ENCODE measurements at regions not wholly inside any gene's neighbourhood (a gene's known extent, or its start where the extent isn't known, plus 50 kb on each side); places are given as distances from the start of the nearest gene placed in this dataset.
"Not testable (repeated sequence)": the region's sequence is repeated elsewhere in the genome, so short reads cannot be mapped to it uniquely, and the experiment has no call there.

DNA sequence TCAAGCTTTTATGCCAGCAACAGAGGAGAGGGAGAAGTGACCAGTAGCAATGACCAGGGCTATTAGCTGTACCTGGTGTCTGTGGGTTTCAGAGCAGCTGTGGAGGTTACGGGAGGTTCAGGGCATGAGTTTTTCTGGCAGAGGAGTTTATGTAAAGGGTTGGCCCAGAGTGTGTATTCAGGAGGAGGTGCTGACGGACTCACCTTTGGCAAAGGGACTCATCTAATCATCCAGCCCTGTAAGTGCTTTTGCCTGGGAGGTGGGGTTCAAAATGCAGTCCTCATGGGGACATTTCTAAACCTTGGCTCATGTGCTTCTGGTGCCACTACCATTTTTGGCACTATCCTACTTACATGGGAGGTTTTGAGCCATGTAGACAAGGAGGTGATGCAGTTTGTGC, 95.3 kb downstream of the DAD1 start:
- Histone ChIP-seq H3K9me3 (ENCODE audit: insufficient read depth, low read depth) (no peaks in the 10 kb centered on the region), H3K27me3 (ENCODE audit: insufficient read depth, low read depth) (no peaks in the 10 kb centered on the region), H4K20me1 (ENCODE audit: insufficient read depth) (no peaks in the 10 kb centered on the region), H3K4me2 (no peak overlapping the region), H3K27ac (no peak overlapping the region), H3K9me2 (ENCODE audit: insufficient read depth) (no peaks in the 10 kb centered on the region), H3K4me3 (no peak overlapping the region), H3K79me2 (ENCODE audit: low read depth) (no peaks in the 10 kb centered on the region), H2AFZ (no peak overlapping the region), H3K36me3 (ENCODE audit: low read depth) (no peaks in the 10 kb centered on the region), H3F3A (ENCODE audit: insufficient read depth, low read depth) (no peaks in the 10 kb centered on the region), H3K4me1 (replicated peaks; ENCODE audit: insufficient read depth) (no peaks in the 10 kb centered on the region)
- ChIA-PET CTCF (no interaction called here), POLR2A (ENCODE audit: unreplicated experiment) (no interaction called here)
- TF ChIP-seq EZH2 (IDR thresholded peaks at IDR 0.05; ENCODE audit: low read depth) = no peak
- TF ChIP-seq, protein P1, sequence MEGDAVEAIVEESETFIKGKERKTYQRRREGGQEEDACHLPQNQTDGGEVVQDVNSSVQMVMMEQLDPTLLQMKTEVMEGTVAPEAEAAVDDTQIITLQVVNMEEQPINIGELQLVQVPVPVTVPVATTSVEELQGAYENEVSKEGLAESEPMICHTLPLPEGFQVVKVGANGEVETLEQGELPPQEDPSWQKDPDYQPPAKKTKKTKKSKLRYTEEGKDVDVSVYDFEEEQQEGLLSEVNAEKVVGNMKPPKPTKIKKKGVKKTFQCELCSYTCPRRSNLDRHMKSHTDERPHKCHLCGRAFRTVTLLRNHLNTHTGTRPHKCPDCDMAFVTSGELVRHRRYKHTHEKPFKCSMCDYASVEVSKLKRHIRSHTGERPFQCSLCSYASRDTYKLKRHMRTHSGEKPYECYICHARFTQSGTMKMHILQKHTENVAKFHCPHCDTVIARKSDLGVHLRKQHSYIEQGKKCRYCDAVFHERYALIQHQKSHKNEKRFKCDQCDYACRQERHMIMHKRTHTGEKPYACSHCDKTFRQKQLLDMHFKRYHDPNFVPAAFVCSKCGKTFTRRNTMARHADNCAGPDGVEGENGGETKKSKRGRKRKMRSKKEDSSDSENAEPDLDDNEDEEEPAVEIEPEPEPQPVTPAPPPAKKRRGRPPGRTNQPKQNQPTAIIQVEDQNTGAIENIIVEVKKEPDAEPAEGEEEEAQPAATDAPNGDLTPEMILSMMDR (conservative IDR thresholded peaks at IDR 0.05) = no peak
- no TSS peak for BruUV-seq (replicated peaks)
- no peak for DNase-seq
- intact Hi-C loops (cut with micrococcal nuclease; ENCODE audit: unreplicated experiment) = no loop called here

DNA sequence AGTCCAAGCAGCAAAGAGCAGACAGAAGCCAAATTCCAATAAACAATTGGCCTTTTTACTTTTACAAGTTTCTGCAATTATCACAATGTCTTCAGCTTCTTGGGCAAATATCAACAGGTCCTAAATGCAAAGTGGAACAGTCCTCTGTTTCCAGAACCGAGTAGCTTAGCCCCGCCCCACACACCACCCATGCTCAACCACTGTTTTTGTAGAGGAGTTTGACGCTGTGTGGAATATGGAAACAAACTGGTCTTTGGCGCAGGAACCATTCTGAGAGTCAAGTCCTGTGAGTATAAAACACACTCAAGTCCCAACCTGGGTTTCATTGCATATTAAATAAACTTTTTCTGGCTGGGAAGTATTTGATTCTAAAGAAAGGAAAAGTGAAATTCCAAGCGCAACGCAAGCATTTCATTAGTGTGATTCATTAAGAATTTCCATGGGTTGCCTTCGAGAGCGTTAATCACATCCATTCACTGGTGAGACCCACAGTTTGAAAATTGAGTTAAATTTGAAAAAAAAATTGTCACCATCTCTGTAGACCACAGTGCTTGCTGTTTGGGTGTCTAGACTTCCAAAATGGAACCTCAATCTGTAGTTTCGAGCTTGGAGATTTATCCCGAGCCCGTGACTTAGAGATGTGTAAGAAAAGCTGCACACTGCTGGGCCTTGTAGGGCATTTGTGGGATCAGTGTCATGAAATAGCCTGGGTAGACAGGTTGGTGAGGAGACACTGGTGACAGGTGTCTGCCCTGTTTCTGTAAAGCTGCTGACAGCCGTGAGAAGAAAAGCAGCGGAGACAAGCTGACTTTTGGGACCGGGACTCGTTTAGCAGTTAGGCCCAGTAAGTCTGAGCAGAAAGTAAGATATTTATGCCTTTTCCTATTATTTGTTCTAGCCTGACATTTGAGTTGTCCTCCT, 96.1 kb downstream of the DAD1 start:
- Histone ChIP-seq H3K36me3 (ENCODE audit: low read depth) (no peaks in the 10 kb centered on the region), H3K4me2 (no peak overlapping the region)
- CTCF ChIA-PET = no interaction called here

DNA sequence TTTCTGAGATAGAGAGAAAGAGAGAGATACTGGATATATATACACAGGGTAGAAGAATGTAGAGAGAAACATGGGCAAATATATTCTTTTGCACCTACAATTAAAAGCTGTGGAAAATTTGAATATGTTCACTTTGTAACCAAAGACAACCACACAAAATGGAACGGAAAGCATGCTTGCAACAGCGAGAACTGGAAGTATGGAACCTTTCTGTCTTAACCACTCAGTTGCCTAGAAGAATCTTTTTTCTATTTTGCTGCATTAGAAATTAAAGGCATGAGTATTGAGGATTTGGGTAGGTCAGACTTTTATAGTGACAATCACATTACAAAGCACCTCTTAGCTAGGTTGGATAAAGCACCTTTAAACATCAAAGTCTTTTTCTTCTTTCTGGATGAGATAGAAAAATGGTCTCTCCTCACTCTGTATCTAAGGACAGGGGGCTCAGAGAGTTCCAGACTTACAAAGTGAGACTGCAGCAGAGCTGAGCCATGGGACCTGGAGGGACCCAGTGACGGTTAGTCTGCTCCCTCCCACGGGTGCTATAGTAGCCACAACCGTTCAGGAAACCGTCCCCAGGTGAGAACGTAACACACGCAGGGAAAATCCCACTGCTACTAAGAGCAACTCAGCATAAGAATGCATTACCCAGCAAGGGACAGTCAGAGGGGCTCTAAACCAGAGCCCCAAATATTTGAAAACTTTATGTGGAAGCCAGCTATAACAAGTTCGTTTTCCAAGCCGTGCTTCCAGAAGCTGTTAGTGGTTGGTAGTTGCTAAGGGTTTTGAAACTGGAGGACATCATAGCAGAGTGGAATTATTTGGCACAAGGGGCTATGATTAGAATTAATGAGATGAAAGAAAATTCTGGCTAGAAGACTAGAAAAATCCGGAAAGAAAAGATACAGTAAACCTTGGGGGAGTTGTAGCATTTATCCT, 97.1 kb downstream of the DAD1 start:
- TF ChIP-seq, protein P1 (conservative IDR thresholded peaks at IDR 0.05) = no peak
- TF ChIP-seq EZH2 (IDR thresholded peaks at IDR 0.05; ENCODE audit: low read depth) = no peak
- H3K4me2 ChIP-seq = no peak overlapping the region
- no peak for DNase-seq
- no peak overlapping the region for H3K4me3 ChIP-seq
- H3K27ac ChIP-seq = no peak overlapping the region
- no peaks in the 10 kb centered on the region for H3K4me1 ChIP-seq (replicated peaks; ENCODE audit: insufficient read depth)
- H3K9me3 ChIP-seq (ENCODE audit: insufficient read depth, low read depth) = no peaks in the 10 kb centered on the region
- ChIA-PET CTCF (no interaction called here), POLR2A (ENCODE audit: unreplicated experiment) (no interaction called here)
- H3K36me3 ChIP-seq (ENCODE audit: low read depth) = no peaks in the 10 kb centered on the region
- H2AFZ ChIP-seq = no peak overlapping the region
- H3K9me2 ChIP-seq (ENCODE audit: insufficient read depth) = no peaks in the 10 kb centered on the region
- intact Hi-C loops (cut with micrococcal nuclease; ENCODE audit: unreplicated experiment) = no loop called here
- no peaks in the 10 kb centered on the region for H3K79me2 ChIP-seq (ENCODE audit: low read depth)
- no peaks in the 10 kb centered on the region for H3F3A ChIP-seq (ENCODE audit: insufficient read depth, low read depth)
- BruUV-seq (replicated peaks) = no TSS peak
- H4K20me1 ChIP-seq (ENCODE audit: insufficient read depth) = no peaks in the 10 kb centered on the region
- H3K27me3 ChIP-seq (ENCODE audit: insufficient read depth, low read depth) = no peaks in the 10 kb centered on the region

More for the DNA sequence above, 96.1 kb downstream of the DAD1 start:
- POLR2A ChIA-PET (ENCODE audit: unreplicated experiment) = no interaction called here
- H3K4me3 ChIP-seq = no peak overlapping the region
- TF ChIP-seq, protein P1 (conservative IDR thresholded peaks at IDR 0.05) = no peak
- no peak for TF ChIP-seq EZH2 (IDR thresholded peaks at IDR 0.05; ENCODE audit: low read depth)
- no peak overlapping the region for H3K27ac ChIP-seq
- H3K27me3 ChIP-seq (ENCODE audit: insufficient read depth, low read depth) = no peaks in the 10 kb centered on the region
- no peaks in the 10 kb centered on the region for H3F3A ChIP-seq (ENCODE audit: insufficient read depth, low read depth)
- no TSS peak for BruUV-seq (replicated peaks)
- DNase-seq = no peak
- no peaks in the 10 kb centered on the region for H3K4me1 ChIP-seq (replicated peaks; ENCODE audit: insufficient read depth)
- H3K9me3 ChIP-seq (ENCODE audit: insufficient read depth, low read depth) = no peaks in the 10 kb centered on the region
- intact Hi-C loops (cut with micrococcal nuclease; ENCODE audit: unreplicated experiment) = no loop called here
- no peak overlapping the region for H2AFZ ChIP-seq
- no peaks in the 10 kb centered on the region for H4K20me1 ChIP-seq (ENCODE audit: insufficient read depth)
- no peaks in the 10 kb centered on the region for H3K79me2 ChIP-seq (ENCODE audit: low read depth)
- H3K9me2 ChIP-seq (ENCODE audit: insufficient read depth) = no peaks in the 10 kb centered on the region

DNA sequence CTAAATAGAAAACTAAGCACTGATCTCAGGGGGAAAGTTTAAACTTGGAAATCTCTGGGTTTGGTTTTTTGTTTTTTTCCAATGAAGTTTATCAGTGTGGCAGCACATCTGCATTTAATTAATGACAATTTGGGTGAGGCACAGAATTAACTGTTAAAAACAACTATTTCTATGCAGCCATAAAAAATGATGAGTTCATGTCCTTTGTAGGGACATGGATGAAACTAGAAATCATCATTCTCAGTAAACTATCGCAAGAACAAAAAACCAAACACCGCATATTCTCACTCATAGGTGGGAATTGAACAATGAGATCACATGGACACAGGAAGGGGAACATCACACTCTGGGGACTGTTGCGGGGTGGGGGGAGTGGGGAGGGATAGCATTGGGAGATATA, 98.0 kb downstream of the DAD1 start:
- POLR2A ChIA-PET (ENCODE audit: unreplicated experiment); H3K4me3 ChIP-seq; intact Hi-C loops (cut with micrococcal nuclease; ENCODE audit: unreplicated experiment); BruUV-seq (replicated peaks); H3K79me2 ChIP-seq (ENCODE audit: low read depth); H3F3A ChIP-seq (ENCODE audit: insufficient read depth, low read depth); H4K20me1 ChIP-seq (ENCODE audit: insufficient read depth); CTCF ChIA-PET; H3K27me3 ChIP-seq (ENCODE audit: insufficient read depth, low read depth); H2AFZ ChIP-seq; DNase-seq; H3K9me3 ChIP-seq (ENCODE audit: insufficient read depth, low read depth); H3K4me2 ChIP-seq; H3K9me2 ChIP-seq (ENCODE audit: insufficient read depth); H3K36me3 ChIP-seq (ENCODE audit: low read depth); H3K4me1 ChIP-seq (replicated peaks; ENCODE audit: insufficient read depth); H3K27ac ChIP-seq: not testable (repeated sequence)

Data from PC-9 (cell line).